Heart left ventricle (tissue), 16 donors: ENCODE measurements at regions not wholly inside any gene's neighbourhood (a gene's known extent, or its start where the extent isn't known, plus 50 kb on each side); places are given as distances from the start of the nearest gene placed in this dataset.

ENCODE experiments used
- ATAC-seq, 4 donors: fragments of 200-7000 bp; cut with Tn5 transposase; one replicate each; pipeline ENCODE4 v1.9.1; 2020 to 2022; ENCODE audit warnings: moderate library complexity in 4 of 4, mild to moderate bottlenecking in 3 of 4, moderate number of reproducible peaks in 1 of 4
- DNase-seq, 5 donors: peaks; one replicate each; pipeline ENCODE4 v3.0.0-alpha.2; 2020
- H3K27ac ChIP-seq, 12 donors: fragments of 200-600 bp; sonication (generic) in 4 of 12; one replicate each; pipeline versions ENCODE4 v1.5.0 to v1.8.0; 2016 to 2022; ENCODE audit warnings: mild to moderate bottlenecking in 2 of 12
- H3K27me3 ChIP-seq, 9 donors: fragments of 200-600 bp; sonication (generic) in 2 of 9; one replicate each; pipeline versions ENCODE4 v1.5.1 to v1.8.0; 2016 to 2022; ENCODE audit warnings: mild to moderate bottlenecking in 3 of 9
- H3K36me3 ChIP-seq, 9 donors: fragments of 200-600 bp; sonication (generic) in 2 of 9; one replicate each; pipeline versions ENCODE4 v1.5.0 to v1.8.0; 2018 to 2022; ENCODE audit warnings: mild to moderate bottlenecking in 2 of 9
- H3K4me1 ChIP-seq, 12 donors: fragments of 200-600 bp; sonication (generic) in 4 of 12; one replicate each; pipeline versions ENCODE4 v1.5.0 to v1.8.0; 2016 to 2022; ENCODE audit warnings: mild to moderate bottlenecking in 3 of 12
- H3K4me3 ChIP-seq, 12 donors: fragments of 200-600 bp; sonication (generic) in 4 of 12; one replicate each; pipeline versions ENCODE4 v1.5.0 to v1.8.0; 2017 to 2022; ENCODE audit warnings: mild to moderate bottlenecking in 9 of 12, moderate library complexity in 4 of 12
- H3K9me3 ChIP-seq, 12 donors: fragments of 200-600 bp; sonication (generic) in 4 of 12; one replicate each; pipeline versions ENCODE4 v1.5.0 to v1.8.0; 2016 to 2022; ENCODE audit warnings: mild to moderate bottlenecking in 1 of 12
- POLR2A ChIP-seq, 2 donors: fragments of 450-650 bp; IDR thresholded peaks; one replicate each; pipeline ENCODE4 v1.6.1; 2017; ENCODE audit warnings: antibody characterized with exemption in 2 of 2, mild to moderate bottlenecking in 2 of 2, moderate library complexity in 2 of 2
- WGBS, 4 donors: extraction: QIAGEN DNeasy Blood & Tissue Kit in 2 of 4; methylation state at CpG; one replicate each; pipeline versions ENCODE4 v1.1.5 to v1.1.7; 2013 to 2018; 5-methylcytosine and 5-hydroxymethylcytosine counted together
- intact Hi-C, 10 donors: fragments of 100-400 bp; cut with DNase I; formaldehyde crosslinking; loops; one replicate each; pipeline versions ENCODE4 v1.11.1 to v1.14.2; 2022
- TF ChIP-seq, protein P1 (sequence below), 12 donors: fragments of 200-600 bp; sonication (generic) in 4 of 12; IDR thresholded peaks; one replicate each; pipeline versions ENCODE4 v1.5.0 to v1.8.0; 2018 to 2022; ENCODE audit warnings: antibody characterized with exemption in 12 of 12, mild to moderate bottlenecking in 5 of 12
- donor health status: ischemic (EF 13 %, LVEDD 7.1; RV severe dilation, severe dysfunction).
- donor health status: healthy with polysubstance abuse.
- donor health status: DM: no; HTN: yes; CAD: no.
- donor health status: DM: no; HTN: no; CAD: no.
- donor health status: ischemic (EF 25% LVEDD 6.9; RV normal size, moderate dysfunction).
- donor health status: ischemic (EF 25% LVEDD 5.7; RV mildly dilated, moderate dysfunction).
- donor health status: healthy.
- donor health status: DM: yes; HTN: yes; CAD: no.
- donor health status: ischemic (EF 35%, LVEDD 5.7; RV mildly dilated, moderate dysfunction).
- donor health status: nonischemic (EF 11% LVEDD 7.7; RV severe dilation, severe dysfunction).
- donor health status: DM: yes; HTN: yes; CAD: no.
- donor health status: PGD.
- donor health status: ischemic (EF 29% LVEDD 5.4; RV normal size, mild dysfunction).
- donor health status: nonischemic (EF 23%, LVEDD 6.1; RV moderate dilation, normal function).

DNA sequence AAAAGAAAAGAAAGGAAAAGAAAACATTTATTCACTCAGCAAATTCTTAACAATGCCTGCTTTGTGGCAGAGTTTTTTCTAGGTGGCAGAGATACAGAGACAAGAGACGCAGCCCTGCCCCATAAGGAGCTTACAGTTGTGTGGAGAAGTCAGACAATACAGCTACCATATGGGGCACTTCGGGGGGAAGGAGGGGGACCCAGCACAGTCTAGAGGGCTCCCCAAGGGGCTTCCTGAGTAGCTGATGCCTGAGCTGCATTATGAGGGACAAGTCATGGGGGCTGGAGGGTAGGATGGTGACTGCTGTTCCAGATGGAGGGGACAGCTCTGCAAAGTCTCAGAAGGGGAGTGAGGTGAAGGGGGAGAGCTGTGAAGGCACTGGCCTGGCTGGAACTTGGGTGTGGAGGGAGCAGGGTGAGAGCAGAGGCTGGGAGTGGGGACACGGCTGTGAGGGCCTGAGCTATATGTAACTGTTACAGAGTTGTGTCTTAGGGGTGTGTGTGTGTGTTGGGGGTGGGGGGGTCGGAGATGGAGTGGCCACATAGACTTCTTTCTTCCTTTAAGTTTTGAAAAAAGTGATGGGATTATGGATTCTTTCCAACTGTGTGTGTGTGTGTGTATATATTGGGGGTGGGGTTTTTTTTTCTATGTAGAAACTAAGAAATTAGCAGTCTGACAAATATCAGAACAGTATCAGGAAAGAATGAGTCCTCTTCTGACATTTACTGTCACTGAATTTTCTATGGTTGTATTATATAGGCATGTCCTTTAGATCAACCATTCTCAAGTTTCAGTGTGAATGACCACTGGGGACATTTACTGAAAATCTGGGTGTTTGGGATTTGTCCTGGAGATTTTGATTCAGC, 66.0 kb upstream of the HAAO start:
- Histone ChIP-seq H3K36me3 (no peaks in the 10 kb centered on the region), H3K4me3 (no peak overlapping the region), H3K4me1 (peaks cover 0 to 16% (median 10%) of the 10 kb centered on the region in 12 donors), H3K27ac (no peak overlapping the region), H3K9me3 (peaks cover 0 to 12% (median 4%) of the 10 kb centered on the region in 12 donors), H3K27me3 (no peaks in the 10 kb centered on the region)
- 78 to 85% (median 79%) methylated on average over 4 of the region's 4 CpGs for WGBS, 4 donors
- no peak for TF ChIP-seq POLR2A (IDR thresholded peaks at IDR 0.05)
- TF ChIP-seq, protein P1, sequence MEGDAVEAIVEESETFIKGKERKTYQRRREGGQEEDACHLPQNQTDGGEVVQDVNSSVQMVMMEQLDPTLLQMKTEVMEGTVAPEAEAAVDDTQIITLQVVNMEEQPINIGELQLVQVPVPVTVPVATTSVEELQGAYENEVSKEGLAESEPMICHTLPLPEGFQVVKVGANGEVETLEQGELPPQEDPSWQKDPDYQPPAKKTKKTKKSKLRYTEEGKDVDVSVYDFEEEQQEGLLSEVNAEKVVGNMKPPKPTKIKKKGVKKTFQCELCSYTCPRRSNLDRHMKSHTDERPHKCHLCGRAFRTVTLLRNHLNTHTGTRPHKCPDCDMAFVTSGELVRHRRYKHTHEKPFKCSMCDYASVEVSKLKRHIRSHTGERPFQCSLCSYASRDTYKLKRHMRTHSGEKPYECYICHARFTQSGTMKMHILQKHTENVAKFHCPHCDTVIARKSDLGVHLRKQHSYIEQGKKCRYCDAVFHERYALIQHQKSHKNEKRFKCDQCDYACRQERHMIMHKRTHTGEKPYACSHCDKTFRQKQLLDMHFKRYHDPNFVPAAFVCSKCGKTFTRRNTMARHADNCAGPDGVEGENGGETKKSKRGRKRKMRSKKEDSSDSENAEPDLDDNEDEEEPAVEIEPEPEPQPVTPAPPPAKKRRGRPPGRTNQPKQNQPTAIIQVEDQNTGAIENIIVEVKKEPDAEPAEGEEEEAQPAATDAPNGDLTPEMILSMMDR (IDR thresholded peaks at IDR 0.05): no peak
- DNase-seq (no peak), ATAC-seq (no peak)
- intact Hi-C loops: loop anchor here in 8 of 10 donors (1.0 to 10.0 kb wide), 12 partner anchors 46 to 626 kb away; partner anchors contain the start of gene ZFP36L2 (in 3 of the 8)

DNA sequence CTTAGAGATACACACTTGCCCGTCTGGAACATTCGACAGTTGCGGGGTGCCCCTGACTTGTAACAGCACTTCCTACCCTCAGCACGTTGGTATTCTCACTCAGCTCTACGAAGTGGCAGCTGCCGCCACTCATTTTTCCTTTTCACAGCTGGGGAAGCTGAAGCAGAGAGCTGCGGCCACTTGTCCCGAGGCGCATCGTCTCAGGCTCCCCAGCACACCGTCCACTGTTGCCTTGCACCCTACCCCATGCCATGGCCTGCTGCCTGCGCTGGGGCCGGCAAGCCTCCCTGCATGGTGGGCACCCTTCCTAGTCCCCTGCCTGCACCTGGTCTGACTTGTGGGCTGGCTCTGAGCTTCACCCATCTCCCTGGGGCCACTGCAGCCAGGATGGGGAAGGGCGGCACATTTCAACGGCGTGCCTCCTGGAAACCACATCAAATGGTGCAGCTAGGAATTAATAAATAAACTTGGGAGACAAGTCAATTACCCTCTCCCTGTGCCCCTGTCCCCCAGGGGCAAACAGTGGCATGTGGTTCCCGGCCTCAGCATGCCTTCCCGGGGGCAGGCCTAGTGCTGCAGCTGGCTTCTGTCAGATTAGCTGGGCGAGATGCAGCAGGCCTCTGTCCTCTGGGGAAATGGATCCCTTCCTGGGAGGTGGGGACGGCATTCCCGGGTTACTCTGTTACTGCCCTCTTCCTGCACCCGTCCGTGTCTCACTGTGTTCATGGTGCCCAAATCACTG, 64.7 kb upstream of the HAAO start:
- H3K27me3 ChIP-seq: no peaks in the 10 kb centered on the region
- TF ChIP-seq, protein P1 (IDR thresholded peaks at IDR 0.05): no peak
- TF ChIP-seq POLR2A (IDR thresholded peaks at IDR 0.05): no peak
- H3K27ac ChIP-seq: no peak overlapping the region
- intact Hi-C loops: loop anchor here in 8 of 10 donors (5.0 to 10.0 kb wide), 9 partner anchors 75 to 628 kb away; partner anchors contain the start of gene ZFP36L2 (in 3 of the 8)
- H3K36me3 ChIP-seq: no peaks in the 10 kb centered on the region
- DNase-seq: no peak
- no peak for ATAC-seq
- WGBS, 4 donors: 86 to 91% (median 88%) methylated on average over 23 of the region's 23 CpGs
- H3K9me3 ChIP-seq: peaks cover 0 to 12% (median 4%) of the 10 kb centered on the region in 12 donors
- H3K4me1 ChIP-seq: peaks cover 0 to 18% (median 10%) of the 10 kb centered on the region in 12 donors
- H3K4me3 ChIP-seq: no peak overlapping the region

- no peak for ATAC-seq
- DNase-seq: no peak
- no peaks in the 10 kb centered on the region for H3K36me3 ChIP-seq
- peaks cover 0 to 18% (median 10%) of the 10 kb centered on the region in 12 donors for H3K4me1 ChIP-seq
- no peak overlapping the region for H3K27ac ChIP-seq
- TF ChIP-seq, protein P1 (IDR thresholded peaks at IDR 0.05): no peak
- no peak for TF ChIP-seq POLR2A (IDR thresholded peaks at IDR 0.05)
- H3K27me3 ChIP-seq: no peaks in the 10 kb centered on the region
- intact Hi-C loops: loop anchor here in 8 of 10 donors (5.0 to 10.0 kb wide), 9 partner anchors 76 to 629 kb away; partner anchors contain the start of gene ZFP36L2 (in 3 of the 8)
- WGBS, 4 donors: 91 to 98% (median 96%) methylated on average over 14 to 16 of the region's 16 CpGs
- no peak overlapping the region for H3K4me3 ChIP-seq
- H3K9me3 ChIP-seq: peaks cover 0 to 12% (median 4%) of the 10 kb centered on the region in 12 donors
These were observed 63.9 kb upstream of the HAAO start for GRCh38 chr2:42856106-42856860.
